NCI-H1417 treated with DMSO at 0.1 percent for 48 hours (cell line): ENCODE measurements at regions not wholly inside any gene's neighbourhood (a gene's known extent, or its start where the extent isn't known, plus 50 kb on each side); places are given as distances from the start of the nearest gene placed in this dataset.

Experiments used
- DNase-seq: peaks from one replicate; lab custom pipeline; 2025; lab: John Stamatoyannopoulos, UW

DNA sequence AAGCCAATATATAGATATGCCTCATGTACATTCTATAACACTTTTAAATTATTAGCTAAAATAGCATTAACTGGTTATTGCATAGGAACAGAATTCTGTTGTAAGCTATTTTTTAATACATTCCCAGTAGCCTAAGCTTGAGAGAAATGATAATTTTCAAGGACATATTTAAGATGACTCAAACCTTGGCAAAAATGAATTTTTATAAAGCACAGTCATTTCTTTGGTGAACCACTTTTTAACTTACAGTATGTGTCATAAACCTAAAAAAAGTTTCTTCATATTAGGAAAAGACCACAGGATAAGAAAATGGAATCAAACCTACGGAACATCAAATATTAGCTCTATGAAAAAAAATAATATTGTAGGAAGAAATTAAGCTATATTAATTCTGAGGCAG is 986.3 kb downstream of the STIM2 start:
- DNase-seq = no peak

- DNase-seq = no peak
Observed at GRCh38 chr4:27861381-27861787, 1000.7 kb downstream of the STIM2 start.

- no peak for DNase-seq
Observed at GRCh38 chr4:27861802-27862201, 1001.2 kb downstream of the STIM2 start.

DNA sequence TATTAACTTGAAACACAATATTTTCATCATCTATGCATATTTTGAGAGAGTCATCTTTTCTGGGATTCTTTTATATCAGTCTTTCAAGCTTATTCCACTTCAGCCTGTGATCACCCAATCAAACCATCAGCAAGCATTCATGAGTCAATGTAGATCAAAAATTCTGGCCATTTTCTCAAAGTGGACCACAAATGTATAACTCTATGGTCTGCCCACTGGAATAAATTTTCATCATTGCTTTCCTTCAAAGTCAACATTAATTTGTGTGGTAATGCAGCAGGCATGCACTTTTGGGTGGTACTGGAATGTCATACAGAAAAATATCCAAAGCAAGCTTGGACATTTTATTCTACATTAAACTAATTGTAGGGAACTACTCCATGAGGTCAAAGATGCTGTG is 1013.0 kb downstream of the STIM2 start:
- no peak for DNase-seq

DNA sequence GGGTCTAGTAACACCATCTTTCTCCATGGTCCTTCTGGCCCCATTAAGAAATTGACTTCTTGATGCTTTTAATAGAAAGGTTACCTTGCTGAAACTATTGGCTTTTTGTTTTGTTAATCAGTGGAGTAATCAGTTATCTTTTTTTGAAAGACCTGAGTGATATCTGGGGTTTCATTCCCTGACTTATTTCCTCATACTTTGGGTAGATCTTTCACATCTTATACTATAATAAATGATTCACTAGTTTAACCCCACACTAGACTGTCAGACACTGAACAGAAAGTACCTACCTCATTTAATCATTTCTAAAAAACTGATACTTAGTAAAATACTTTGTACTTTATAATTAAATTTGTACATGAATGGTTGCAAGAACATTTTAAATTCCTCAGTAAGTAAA is 1021.1 kb downstream of the STIM2 start:
- DNase-seq = no peak

DNA sequence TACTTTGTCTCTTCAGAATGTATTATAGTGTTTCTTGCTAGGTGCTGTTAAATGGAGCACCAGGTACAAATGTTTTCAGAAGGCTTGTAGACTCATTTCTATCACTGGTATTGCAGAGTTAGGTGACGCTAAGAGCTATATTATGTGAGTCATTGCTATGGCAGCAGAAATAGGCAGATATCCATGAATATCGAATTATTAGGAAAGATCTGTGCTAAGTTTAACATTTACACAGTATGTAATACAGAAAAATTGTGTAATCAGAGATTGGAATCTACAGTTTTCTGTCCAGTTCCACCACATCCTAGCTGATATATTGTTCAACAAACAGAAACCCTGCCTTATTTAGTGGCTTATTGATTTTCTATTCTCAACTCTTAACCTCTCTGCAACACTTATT is 1025.5 kb downstream of the STIM2 start:
- DNase-seq = no peak

DNA sequence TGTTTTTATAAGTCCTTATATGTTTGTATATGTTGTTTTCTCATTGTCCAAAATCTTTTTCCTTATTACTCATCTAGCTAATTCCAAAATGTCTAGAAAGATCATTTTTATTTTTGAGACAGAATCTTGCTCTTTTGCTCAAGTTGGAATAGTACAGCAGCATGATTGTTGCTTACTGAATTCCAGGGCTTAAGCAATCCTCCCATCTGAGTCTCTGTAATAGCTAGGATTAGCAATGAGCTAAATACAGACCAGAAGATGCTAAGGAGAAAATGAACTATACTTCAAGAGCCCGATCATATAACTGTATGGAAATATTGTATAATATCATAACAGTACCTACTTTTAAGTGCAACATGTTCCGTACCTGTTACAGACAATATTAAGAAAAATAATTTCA is 1027.0 kb downstream of the STIM2 start:
- no peak for DNase-seq

DNA sequence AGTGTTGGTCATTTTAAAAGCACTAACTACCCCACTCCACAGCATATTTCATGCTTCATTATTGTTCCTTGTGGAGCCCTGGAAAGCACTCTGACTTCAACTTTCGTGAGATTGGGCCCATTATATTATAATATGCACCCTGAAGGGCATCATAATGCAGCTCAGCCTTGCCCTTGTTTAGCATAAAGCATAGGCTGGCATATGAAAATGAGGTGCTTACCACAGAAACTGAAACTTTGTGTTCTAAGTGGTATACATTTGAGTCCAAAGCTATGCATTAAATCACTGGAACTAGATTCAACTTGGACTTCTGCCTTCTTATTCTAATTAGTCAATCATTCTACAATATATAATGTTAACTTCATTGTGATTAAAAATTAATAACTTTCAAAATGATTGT is 1027.9 kb downstream of the STIM2 start:
- no peak for DNase-seq

DNA sequence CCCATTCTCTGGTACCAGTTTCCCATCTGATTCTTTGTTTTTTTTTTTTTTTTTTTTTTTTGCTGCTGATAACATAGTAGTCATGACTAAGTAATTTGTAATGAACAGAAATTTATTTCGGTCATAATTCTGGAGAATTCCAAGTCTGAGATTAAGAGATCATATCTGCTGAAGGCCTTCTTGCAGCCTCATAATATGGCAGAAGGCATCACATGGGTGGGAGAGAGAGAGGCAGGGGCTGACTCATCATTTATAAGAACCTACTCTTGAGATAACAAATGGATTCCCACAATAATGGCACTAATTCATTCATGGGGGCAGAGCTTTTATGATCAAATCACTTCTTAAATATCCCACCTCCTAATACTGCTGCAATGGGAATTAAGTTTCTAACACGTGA is 1034.3 kb downstream of the STIM2 start:
- no peak for DNase-seq

DNA sequence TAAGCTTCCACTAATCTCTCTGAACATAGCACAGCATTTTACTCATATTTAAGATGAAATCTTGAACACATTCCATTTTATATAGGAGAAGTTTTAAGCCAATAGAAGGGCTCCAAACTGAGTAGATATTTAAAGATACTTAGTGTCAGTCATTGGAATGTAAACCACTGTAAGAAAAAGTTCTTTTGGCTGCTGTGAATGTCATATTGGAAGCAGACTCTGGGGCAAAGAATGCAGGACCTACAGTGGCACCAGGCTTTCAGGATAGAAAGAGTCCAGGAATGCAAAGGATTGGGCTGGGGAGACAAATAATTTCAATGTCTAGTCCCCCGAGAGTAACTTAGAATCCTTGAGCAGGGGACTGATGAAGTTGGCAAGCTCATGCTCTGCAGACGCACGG is 1047.7 kb downstream of the STIM2 start:
- no peak for DNase-seq

- no peak for DNase-seq
Observed at GRCh38 chr4:27910227-27910626, 1049.6 kb downstream of the STIM2 start.

- no peak for DNase-seq
Observed at GRCh38 chr4:27911047-27911446, 1050.4 kb downstream of the STIM2 start.

- DNase-seq = no peak
Observed at GRCh38 chr4:27913738-27914137, 1053.1 kb downstream of the STIM2 start.

GRCh38 chr4:27915822-27916221 is 1055.2 kb downstream of the STIM2 start:
- DNase-seq = no peak

DNA sequence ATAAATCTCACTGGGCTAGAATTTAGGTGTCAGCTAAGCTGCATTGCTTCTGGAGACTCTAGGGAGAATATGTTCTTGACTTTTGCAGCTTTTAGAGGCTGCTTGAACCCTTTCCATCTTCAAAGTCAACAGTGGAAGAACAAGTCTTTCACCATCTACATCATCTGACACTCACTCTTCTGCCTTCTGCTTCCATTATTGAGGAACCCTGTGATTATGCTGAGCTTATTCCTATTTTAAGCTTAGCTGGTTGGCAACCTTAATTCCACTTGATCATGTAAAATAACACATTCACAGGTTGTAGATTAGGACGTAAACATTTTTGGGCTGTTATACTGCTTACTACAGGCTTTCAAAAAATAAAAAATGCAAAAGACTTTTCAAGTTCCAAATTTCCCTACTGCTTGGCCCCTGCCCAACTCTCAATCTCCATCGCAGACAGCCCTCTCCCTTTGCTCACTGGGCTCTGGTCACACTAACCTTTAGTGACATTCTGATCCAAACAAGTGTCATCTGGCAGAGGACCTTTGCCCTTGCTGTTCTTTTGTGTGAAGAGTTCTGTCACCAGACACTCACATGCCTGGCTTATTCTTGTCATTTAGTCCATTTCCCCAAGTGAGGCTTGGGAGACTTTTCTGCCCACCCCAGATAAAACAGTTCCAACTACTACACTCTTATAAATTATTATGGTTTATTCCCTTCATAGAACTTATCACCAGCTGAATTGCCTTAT is 1056.0 kb downstream of the STIM2 start:
- DNase-seq = no peak

DNA sequence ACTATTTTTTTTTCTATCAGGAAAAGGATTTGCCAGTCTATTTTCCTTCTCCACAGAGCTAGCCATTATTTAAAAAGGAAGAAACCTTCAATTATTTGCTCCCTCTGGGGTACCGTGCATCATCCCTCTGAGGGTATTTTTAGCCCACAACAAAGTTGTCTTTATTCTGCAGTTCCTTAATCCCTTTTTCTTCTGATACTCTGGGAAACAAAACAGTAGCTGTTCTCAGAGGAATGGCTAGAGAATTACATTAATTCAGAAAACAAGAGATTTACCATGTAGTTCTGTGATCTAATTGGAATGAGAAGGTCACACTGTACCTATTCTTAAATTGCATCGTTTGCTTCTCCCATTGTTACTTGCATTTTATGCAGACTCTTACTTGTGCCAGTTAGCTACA is 1056.7 kb downstream of the STIM2 start:
- DNase-seq = no peak

DNA sequence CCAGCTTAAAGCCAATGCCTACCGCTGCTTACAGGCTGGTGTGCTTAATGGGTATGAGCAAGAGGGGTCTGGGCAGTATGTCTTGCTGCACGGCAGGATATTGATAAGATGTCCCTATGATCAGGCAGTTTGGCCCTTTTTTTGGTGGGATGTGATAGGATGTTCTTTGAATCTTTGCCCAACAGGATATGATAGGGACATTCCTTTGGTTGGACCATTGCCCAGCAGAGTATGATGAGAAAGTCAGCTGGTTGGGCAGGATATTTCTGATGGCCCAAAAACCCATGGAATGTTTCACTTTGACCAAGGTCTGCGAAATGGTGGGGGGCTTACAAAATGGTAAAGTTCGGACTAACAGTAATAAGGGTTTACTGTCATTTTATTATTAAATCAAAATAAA is 1060.6 kb downstream of the STIM2 start:
- no peak for DNase-seq

DNA sequence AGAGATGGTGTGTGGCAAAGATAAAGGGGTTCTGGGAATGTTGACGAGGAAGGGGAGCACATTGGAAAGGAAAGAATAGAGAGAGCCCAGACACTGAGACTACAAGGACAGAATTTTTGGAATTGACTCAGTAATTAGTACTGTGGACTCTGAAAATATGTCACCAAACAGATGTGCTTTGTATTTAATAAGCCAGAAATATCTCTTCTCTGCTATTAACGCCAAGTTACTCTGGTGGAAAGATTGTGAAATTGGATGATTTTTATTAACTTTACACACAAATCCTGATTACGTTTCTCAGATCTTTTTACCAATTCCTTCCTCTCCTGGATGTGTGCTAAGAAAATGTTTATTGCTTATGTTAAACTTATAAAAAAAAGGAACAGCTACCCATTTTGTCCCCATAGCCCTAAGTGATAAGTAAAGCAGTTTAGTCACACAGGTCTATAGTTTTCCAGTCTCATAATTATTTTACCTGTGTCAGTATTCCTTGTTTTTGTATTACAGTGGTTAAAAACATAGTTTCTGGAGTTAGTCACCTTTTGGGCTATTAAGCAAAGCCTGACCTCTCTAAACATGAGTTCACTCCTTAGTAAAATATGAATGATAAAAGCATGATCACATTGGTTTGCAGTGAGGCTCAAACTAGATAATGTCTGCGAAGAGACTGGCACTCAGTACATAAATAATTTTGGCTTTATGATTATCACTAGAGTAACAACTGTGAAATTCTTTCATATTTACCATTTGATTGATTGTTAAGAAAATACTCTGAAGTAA is 1068.3 kb downstream of the STIM2 start:
- no peak for DNase-seq

DNA sequence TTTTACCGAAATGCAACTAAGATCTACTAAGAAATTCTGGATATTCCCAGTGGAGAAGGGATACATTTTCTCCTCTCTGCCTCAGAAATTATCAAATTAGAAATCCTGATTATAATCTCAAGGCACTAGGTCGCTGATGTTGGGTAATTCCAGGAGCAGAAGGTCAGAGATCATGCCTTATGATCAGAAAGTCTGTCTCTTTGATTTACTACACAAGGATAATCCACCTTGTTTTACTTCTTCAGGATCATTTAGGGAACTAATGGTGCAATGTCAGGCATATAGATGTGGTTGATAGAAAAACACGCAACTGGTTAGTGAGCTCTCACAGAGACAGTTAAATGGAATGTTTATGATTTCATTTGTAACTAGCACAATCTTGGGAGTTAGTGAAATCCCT is 1069.7 kb downstream of the STIM2 start:
- DNase-seq = no peak

GRCh38 chr4:27930976-27931375 is 1070.3 kb downstream of the STIM2 start:
- no peak for DNase-seq

DNA sequence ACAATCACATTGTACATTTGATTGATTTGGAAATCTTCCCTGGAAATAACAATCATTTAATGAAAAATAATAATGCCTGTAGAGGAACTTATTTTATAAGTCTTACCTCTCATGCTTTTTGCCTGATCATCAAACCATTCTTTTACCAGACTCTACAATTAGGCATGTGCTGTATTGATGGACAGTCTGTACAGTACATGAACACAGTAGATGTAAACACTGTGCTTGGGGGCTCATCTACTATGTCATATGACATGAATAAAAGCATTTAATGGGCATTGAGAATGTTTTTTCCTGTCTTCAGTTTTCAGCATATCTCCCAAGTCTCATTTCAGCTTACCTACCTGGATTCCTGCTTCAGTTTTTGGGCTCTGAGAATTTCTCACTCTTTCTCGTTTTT is 1070.9 kb downstream of the STIM2 start:
- no peak for DNase-seq

GRCh38 chr4:27934871-27935270 is 1074.2 kb downstream of the STIM2 start:
- no peak for DNase-seq

- DNase-seq = no peak
Observed at GRCh38 chr4:27946799-27947198, 1086.2 kb downstream of the STIM2 start.

DNA sequence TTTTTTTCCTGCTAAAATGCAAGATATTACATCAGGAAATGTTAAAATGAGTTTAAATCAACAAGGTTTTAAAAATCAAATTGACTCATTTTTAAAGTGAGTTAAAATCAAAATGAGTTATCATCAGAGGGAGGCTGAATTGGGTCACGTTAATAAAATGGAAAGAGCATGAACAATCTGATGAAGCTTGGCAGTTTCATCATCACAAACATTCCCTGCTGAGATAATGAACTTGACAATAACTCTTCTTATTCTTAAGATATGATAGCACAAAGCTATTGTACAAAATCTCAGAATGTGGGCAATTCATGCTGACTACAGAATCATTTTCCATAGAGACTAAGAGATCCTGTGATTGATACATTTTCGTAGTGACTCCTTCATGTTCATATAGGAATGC is 1086.7 kb downstream of the STIM2 start:
- DNase-seq = no peak
